ENCODE measurements at regions not wholly inside any gene's neighbourhood (a gene's known extent, or its start where the extent isn't known, plus 50 kb on each side); places are given as distances from the start of the nearest gene placed in this dataset.

DNA sequence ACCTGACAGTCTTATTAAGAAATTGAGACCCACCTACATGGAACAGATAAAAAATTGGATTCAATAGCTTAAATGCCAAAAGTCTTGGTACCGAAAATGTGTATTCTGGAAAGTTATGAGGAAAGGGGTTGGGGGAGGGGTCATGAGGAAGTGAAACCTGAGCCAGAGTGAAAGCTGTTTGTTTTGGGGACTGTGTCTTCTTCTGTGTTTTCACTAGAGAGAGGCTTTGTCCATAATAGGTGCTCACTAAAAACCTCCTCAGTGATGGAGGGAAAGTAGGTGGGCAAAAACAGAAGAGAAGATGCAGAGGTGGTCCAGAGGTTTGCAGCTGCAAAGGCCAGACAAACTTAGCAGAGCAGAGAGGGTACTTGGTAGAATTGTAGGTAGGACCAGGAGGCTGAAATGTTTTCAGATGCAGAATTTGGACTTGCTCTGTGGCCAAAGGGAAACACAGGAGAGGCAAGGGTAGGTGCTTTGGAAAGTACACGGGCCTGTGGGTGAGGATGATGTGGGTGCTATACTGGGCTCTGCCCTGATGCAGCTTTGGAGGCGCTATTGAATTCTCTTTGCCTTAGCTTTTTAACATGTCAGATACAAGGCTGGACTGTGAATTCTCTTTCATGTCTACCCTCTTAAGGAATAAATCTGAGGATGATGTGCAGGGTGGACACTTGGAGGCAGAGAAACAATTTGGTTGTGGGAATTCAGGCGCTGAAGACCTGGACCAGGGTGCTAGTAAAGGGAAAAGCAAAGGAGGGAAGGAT lies 254.6 kb downstream of the PTEN start:
- Histone ChIP-seq H3K27me3 (ENCODE audit: control insufficient read depth, insufficient read depth, low read length) (no peaks in the 10 kb centered on the region), H3K36me3 (ENCODE audit: control insufficient read depth, insufficient read depth, low read length) (no peaks in the 10 kb centered on the region), H3K4me3 (ENCODE audit: low read depth, low read length) (no peak overlapping the region)
- TF ChIP-seq, protein P1, sequence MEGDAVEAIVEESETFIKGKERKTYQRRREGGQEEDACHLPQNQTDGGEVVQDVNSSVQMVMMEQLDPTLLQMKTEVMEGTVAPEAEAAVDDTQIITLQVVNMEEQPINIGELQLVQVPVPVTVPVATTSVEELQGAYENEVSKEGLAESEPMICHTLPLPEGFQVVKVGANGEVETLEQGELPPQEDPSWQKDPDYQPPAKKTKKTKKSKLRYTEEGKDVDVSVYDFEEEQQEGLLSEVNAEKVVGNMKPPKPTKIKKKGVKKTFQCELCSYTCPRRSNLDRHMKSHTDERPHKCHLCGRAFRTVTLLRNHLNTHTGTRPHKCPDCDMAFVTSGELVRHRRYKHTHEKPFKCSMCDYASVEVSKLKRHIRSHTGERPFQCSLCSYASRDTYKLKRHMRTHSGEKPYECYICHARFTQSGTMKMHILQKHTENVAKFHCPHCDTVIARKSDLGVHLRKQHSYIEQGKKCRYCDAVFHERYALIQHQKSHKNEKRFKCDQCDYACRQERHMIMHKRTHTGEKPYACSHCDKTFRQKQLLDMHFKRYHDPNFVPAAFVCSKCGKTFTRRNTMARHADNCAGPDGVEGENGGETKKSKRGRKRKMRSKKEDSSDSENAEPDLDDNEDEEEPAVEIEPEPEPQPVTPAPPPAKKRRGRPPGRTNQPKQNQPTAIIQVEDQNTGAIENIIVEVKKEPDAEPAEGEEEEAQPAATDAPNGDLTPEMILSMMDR (IDR thresholded peaks at IDR 0.05; ENCODE audit: insufficient read depth, low read length, poor library complexity, severe bottlenecking): peak; percentile 11
- DNase-seq (ENCODE audit: low read depth): no peak

DNA sequence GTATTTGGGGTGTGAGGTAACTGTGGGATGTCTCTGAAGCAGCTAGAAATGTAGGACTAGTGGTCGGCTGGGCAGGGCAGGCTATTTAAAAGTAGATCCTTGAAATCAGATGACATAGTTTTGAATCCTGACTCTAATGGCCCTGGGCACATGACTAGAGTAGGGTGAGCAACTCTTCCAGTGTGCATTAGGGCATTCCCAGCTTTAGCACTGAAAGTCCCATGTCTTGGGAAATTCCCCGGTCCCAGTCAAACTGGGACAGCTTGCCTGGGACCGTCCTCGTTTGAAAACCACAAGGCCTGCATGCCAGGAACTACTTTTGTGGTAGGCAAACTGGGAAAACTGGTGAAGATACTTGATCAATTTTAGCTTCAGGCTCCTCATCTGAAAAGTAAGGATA lies 255.3 kb downstream of the PTEN start:
- Histone ChIP-seq H3K36me3 (ENCODE audit: control insufficient read depth, insufficient read depth, low read length) (no peaks in the 10 kb centered on the region), H3K4me3 (ENCODE audit: low read depth, low read length) (no peak overlapping the region), H3K27me3 (ENCODE audit: control insufficient read depth, insufficient read depth, low read length) (no peaks in the 10 kb centered on the region)
- DNase-seq (ENCODE audit: low read depth): no peak
- TF ChIP-seq, protein P1 (IDR thresholded peaks at IDR 0.05; ENCODE audit: insufficient read depth, low read length, poor library complexity, severe bottlenecking): no peak

DNA sequence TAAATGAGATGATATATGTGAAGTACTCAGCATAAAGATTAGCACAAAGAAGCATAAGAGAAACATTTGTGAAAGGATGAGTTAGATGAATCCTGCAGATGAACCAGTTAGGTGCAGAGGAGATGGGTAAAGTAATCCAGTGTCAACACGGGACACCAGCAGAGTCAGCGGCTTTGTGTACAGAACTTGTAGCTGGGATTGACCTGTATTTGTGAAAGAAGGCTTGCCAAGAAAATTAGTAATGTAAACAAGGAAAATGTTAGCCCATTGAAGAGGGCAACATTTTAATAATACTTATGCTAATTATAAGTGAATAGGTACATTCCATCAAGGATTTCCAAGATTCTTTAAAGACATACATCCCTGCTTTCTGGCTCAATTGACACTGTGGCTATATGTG lies 255.7 kb downstream of the PTEN start:
- TF ChIP-seq, protein P1 (IDR thresholded peaks at IDR 0.05; ENCODE audit: insufficient read depth, low read length, poor library complexity, severe bottlenecking): no peak
- no peak for DNase-seq (ENCODE audit: low read depth)
- no peaks in the 10 kb centered on the region for H3K36me3 ChIP-seq (ENCODE audit: control insufficient read depth, insufficient read depth, low read length)
- no peak overlapping the region for H3K4me3 ChIP-seq (ENCODE audit: low read depth, low read length)
- H3K27me3 ChIP-seq (ENCODE audit: control insufficient read depth, insufficient read depth, low read length): no peaks in the 10 kb centered on the region

DNA sequence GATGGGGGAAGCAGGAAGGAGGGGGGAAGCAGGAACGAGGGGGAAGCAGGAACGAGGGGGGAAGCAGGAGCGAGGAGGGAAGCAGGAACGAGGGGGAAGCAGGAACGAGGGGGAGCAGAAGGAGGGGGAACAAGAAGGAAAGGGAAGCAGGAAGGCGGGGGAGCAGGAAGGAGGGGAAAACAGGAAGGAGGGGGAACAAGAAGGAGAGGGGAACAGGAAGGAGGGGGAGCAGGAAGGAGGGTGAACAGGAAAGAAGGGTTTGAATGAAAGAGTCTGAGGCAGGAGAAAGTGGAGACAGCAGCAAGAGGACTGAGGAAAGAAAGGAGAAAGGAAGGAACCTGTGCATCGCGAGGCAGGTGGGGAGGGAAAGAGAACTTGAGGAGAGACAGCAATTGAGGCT lies 256.6 kb downstream of the PTEN start:
- Histone ChIP-seq H3K27me3 (ENCODE audit: control insufficient read depth, insufficient read depth, low read length) (no peaks in the 10 kb centered on the region), H3K36me3 (ENCODE audit: control insufficient read depth, insufficient read depth, low read length) (no peaks in the 10 kb centered on the region), H3K4me3 (ENCODE audit: low read depth, low read length) (no peak overlapping the region)
- TF ChIP-seq, protein P1 (IDR thresholded peaks at IDR 0.05; ENCODE audit: insufficient read depth, low read length, poor library complexity, severe bottlenecking): no peak
- no peak for DNase-seq (ENCODE audit: low read depth)

DNA sequence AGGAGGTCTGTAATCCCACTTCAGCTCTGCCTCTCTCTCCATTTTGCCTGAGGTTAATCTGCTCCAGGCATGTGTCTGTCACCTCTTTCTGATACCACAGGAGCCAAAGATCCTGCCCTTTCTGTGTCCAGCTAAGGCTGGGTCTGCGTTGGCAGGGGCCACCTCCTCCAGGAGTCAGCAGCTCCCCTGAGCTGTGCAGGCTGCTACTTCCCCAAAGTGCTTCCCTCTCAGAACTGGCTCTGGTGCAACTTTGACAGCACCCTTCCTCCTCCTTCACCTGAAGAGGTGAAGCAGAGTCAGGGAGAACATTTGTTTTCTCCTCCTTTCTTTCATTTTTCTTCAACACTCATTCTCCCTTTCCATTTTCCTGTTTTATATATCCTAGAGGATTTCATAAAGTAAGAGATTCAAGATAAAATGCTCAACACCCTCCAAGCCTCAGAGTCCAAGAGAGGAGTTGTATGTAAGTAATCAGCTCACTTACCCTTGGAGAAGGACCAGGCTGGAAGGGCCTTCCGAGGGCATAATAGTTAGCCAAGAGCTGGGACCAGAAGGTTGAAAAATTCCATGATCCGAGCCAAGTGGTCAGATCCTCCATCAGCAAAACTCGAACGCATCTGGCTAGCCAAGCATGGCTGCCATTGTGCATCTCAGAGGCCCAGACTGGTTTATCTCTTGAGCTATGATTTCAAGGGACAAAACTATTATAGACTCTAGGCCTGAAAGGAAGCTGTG lies 257.3 kb downstream of the PTEN start:
- DNase-seq (ENCODE audit: low read depth): no peak
- Histone ChIP-seq H3K27me3 (ENCODE audit: control insufficient read depth, insufficient read depth, low read length) (no peaks in the 10 kb centered on the region), H3K4me3 (ENCODE audit: low read depth, low read length) (no peak overlapping the region), H3K36me3 (ENCODE audit: control insufficient read depth, insufficient read depth, low read length) (no peaks in the 10 kb centered on the region)
- TF ChIP-seq, protein P1 (IDR thresholded peaks at IDR 0.05; ENCODE audit: insufficient read depth, low read length, poor library complexity, severe bottlenecking): no peak

Data from kidney epithelial cell (primary cell).